Hepatocyte (in vitro differentiated cells): ENCODE measurements at regions not wholly inside any gene's neighbourhood (a gene's known extent, or its start where the extent isn't known, plus 50 kb on each side); places are given as distances from the start of the nearest gene placed in this dataset.

ENCODE experiments used
- EZH2phosphoT487 ChIP-seq: fragments of 200-600 bp; sonication (generic); IDR thresholded peaks from one replicate; pipeline ENCODE4 v1.6.1; 2018; ENCODE audit warnings: antibody characterized with exemption, mild to moderate bottlenecking, low read depth, moderate library complexity; ENCODE audit not compliant: unreplicated experiment, severe bottlenecking
- TF ChIP-seq, protein P1 (sequence below): fragments of 200-600 bp; sonication (generic); IDR thresholded peaks from 2 replicates; pipeline ENCODE4 v1.5.1; 2016; ENCODE audit warnings: antibody characterized with exemption, mild to moderate bottlenecking; ENCODE audit not compliant: poor library complexity

DNA sequence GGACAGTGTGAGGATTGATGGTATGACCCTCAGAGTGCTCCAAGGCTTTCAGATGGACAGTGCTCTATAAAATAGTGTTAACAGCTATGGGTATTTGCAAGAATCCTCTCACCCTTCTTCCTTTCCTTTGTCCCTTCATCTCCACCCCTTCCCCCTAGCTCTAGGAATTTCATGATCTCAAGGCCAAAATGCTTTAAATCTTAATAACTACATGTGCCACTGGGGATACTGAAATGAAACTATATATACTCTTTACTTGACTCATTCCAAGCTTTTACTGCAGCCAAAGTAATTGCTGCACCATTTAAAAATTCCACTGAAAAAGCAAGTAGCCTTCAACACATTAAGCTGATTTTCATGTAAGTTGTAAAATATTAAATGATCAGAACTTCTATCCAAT, 361.6 kb upstream of the SLC30A5 start:
- TF ChIP-seq, protein P1, sequence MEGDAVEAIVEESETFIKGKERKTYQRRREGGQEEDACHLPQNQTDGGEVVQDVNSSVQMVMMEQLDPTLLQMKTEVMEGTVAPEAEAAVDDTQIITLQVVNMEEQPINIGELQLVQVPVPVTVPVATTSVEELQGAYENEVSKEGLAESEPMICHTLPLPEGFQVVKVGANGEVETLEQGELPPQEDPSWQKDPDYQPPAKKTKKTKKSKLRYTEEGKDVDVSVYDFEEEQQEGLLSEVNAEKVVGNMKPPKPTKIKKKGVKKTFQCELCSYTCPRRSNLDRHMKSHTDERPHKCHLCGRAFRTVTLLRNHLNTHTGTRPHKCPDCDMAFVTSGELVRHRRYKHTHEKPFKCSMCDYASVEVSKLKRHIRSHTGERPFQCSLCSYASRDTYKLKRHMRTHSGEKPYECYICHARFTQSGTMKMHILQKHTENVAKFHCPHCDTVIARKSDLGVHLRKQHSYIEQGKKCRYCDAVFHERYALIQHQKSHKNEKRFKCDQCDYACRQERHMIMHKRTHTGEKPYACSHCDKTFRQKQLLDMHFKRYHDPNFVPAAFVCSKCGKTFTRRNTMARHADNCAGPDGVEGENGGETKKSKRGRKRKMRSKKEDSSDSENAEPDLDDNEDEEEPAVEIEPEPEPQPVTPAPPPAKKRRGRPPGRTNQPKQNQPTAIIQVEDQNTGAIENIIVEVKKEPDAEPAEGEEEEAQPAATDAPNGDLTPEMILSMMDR: no peak
- TF ChIP-seq EZH2phosphoT487: no peak
